NOMO-1 treated with DMSO at 0.1 percent for 48 hours (cell line): ENCODE measurements at regions not wholly inside any gene's neighbourhood (a gene's known extent, or its start where the extent isn't known, plus 50 kb on each side); places are given as distances from the start of the nearest gene placed in this dataset.

Experiments
- DNase-seq: peaks from one replicate; lab custom pipeline; 2025; ENCODE audit not compliant: unreplicated experiment; lab: John Stamatoyannopoulos, UW

DNA sequence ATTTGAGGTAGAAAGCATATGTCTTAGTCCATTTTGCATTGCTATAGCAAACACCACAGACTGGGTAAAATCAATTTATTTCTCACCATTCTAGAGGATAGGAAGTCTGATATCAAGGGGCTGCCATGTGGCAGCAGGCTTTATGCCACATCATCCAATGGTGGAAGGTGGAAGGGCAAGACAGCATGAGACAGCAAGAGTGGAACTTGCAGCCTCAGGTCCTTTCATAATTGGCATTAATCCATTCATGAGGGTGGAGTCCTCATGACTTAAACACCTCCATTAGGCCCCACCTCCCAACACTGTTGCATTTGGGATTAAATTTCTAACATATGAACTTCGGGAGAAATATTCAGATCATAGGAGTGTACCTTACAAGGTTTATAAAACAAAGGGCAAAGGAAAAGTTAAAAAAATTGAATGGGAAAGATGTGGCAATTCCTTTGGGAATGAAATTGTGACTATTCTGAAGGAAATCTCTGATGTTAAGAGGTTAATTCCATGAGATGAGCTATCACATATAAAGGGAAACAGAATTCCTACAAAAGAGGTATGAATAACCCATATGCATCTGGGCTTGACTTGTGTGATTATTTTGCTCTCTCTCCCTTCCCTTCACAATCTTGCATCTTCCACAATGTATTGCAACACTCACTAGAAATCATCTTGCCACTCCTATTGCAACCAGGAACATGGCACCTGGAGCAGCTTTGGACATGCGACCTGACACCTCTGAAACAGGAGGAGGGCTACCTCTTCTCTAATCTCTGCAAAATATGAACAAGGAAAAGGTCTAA, 507.8 kb downstream of the EPHA4 start:
- no peak for DNase-seq

DNA sequence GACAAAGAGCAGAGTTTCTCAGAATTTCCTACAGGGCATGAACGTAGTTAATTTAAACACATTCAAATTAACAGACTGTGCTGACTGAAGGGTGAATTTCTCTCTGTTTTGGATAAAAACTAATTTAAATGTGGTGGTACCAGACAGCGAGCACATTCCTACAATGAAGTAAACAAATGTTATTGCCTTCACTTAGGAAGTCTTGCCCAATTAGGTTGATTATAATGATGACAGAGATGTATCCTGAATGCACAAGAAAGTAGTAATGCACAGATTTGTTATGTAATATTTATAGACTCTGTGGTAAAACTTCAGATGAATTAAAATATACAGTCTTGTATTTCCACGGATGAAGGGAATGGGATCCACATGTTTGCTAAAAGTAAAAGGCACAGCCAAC, 507.2 kb downstream of the EPHA4 start:
- DNase-seq, result no peak

- no peak for DNase-seq
These were observed 504.0 kb downstream of the EPHA4 start for GRCh38 chr2:221068123-221068522.

GRCh38 chr2:221070106-221070505, 502.0 kb downstream of the EPHA4 start:
- DNase-seq, result no peak

DNA sequence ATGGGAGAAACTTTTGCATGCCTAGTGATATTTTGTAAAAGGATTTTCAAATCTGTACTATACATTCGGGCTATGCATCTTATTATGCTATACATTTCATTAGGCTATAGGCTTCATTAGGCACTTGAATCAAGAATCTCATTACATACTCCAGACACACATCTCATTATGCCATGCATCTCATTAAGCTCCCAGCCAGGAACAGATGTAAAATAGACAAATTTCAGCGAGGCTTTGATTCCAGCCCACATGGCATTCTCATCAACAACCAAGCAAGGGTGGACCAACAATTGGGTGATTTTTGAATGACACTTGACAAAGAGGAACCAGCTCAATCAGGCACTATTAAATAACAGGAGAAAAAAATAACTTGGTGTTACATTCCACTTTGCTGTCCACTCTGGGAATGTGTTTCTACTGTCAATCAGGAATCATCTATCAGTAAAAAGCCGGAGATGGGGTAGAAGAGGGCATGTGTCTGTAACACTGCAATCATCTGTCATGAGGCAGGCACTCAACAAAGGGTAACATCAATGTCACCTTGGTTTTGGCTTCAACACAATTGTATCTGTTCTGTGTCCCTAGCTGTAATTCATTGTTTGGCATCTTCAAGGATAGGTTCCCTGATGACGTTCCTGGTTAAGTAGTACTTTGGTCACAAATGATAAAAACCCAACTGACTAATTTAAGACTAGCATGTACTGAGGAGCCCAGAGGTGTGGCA, 498.6 kb downstream of the EPHA4 start:
- DNase-seq, result no peak

GRCh38 chr2:221074238-221074637, 497.9 kb downstream of the EPHA4 start:
- DNase-seq, result no peak

DNA sequence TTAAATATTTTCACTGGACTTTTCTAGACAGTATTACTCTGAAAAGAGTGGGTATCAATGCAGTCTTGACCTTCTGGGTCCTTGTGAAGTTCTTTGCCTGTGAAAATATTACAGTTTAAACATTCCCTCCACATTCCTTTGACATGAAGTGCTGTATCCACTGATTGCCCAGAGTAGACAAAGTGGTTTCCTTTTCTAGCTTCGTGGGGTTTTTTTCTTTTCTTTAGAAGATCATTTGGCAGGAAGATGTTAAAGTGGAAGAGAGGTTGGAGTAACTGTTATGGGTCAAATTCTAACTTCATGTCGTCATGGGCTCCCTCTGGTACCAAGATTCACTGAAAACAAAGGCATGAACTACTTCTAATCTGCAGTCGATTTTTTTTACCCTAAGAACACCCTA, 496.9 kb downstream of the EPHA4 start:
- no peak for DNase-seq

- no peak for DNase-seq
These were observed 494.9 kb downstream of the EPHA4 start for GRCh38 chr2:221077251-221077650.

GRCh38 chr2:221077799-221078198, 494.3 kb downstream of the EPHA4 start:
- no peak for DNase-seq

GRCh38 chr2:221085341-221085900, 486.7 kb downstream of the EPHA4 start:
- no peak for DNase-seq

DNA sequence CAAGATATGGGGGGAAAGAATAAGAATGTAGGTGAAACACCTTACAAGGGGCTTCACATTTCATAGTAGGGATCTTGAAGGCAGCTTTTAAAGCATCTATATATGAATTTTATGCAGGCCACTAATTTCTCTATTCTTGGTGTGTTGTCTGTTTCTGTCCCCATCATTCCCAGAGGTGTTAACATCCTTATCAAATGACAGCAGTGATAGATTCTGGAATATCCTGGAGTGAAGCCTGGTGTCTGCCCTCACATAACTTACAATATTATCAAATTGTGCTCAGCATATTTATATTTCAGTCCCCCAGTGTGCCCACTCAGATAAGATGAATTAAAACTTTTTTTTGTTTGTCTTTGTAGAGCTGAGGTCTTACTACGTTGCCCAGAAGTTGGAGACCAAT, 486.2 kb downstream of the EPHA4 start:
- no peak for DNase-seq

GRCh38 chr2:221087779-221088178, 484.3 kb downstream of the EPHA4 start:
- DNase-seq, result no peak

DNA sequence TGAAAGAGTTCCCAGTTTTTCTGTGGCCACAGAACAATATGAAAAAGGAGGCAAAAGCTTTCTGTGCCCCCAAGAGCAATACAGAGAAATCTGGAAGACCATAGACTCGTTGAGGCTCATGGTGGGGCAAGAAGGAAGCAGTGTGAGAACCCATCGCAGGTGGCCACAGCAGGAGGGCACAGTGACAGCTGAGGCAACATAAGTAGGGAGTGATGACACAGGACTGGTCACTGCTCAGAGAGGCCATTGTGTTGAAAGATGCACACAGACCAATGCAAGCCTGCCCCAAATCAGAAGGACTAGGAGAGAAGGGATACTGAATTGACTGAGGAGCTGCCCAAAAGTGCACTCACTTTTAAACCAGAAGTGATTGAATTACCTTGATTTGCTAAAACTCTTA, 483.6 kb downstream of the EPHA4 start:
- no peak for DNase-seq

DNA sequence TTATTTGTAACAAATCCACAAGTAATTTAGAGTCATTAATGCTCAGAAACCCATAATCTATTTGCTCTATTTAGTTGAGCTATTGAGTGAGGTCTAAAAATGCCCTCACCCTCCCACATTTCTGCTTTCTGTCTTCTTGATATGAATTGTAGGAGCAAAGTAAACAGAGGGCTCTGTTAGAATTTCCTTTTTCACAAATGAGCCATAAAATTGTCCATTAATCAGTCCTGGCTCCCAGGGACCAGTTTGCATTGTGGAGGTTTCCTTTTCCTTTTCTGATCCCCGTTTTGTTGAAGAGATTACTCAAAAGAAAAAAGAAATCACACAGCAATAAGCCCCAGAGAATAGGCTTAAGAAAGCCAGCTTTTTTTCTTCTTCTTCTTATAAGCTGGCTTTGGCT, 476.7 kb downstream of the EPHA4 start:
- DNase-seq, result no peak

DNA sequence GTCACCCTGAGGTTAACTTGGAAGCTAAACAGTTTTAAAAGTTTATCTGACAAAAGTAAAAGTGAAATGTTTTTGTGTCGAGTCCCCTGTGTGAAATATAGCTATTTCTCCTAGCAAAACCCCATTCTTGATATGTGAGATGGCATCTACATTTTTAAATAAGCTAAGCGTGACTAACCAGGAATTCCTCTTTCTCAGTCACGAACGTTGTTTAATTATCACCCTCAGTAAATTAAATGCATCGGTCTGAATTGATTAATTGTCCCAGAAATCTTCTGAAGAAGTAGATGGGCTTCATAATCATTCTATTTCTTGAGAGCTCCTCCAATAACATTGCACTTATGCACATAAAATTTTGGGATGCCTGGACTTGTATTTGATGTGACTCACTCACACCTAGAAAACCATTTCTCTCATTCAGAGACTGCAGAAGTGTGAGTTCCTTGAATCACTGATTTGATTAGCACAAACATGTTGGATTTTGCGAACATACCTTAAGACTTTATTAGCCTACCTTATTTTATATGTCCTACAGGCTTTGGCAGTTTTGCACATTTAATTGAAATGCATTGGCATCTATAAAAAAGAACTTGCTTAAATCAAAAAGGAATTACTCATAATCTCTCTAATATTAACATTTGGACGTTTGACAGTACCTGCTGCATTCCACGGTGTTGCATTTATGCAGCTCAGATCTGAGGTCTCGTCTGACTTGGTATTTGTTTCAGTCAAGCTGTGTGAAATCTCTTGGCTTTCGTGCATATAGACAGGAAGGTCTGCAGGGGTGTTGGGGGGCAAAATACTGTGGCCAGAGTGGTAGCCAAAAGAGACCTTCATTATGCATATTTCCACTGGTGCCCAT, 475.2 kb downstream of the EPHA4 start:
- no peak for DNase-seq

- no peak for DNase-seq
These were observed 474.6 kb downstream of the EPHA4 start for GRCh38 chr2:221097568-221097915.

DNA sequence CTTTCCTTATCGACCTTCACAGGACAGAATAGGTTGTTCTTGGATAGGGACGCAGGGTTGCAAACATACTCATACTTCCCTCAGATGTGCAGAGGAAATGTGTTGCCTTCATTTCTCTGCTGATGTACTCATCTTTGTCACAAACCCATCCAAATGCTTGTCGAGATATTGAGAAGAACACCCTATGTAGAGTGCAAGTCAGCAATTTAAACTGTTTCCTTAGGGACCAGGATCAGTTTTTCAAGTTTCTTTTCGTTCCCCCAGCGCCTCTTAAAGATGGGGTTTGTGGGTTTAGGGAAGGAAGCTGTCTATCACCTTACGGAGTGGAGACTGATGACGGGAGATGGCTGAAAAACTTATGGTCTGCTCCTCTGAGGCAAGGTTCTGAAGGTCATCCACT, 474.2 kb downstream of the EPHA4 start:
- DNase-seq, result no peak

DNA sequence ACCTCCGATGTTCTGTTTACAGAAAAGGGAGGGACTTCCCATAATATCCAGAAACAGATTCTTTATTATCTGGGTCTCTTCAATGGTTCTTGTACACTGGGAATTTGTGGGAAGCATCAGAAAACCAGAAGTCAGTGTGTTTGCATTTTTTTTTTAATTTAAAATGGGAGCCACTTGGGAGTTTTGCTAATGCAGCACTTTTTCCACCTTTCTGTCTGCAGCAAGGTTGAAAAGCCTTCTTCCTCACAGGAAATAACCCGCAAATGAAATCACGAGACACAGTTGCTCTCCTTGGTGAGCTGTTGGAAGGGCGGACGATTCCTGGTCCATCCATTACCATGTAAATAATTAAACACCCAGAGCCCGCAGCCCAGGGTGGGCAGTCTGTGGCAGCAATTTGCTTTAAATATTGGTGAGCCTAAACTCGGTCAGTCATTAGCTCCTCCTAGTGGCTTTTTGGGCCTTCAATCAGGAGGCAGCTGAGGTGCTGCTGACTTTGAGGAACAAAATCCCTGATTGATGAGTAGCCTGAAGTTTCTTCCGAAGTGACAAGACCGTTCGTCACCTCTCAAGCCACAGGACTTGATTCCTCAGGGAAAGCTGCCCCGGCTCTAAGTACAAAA, 471.5 kb downstream of the EPHA4 start:
- DNase-seq, result no peak

GRCh38 chr2:221102896-221103688, 469.0 kb downstream of the EPHA4 start:
- no peak for DNase-seq

- no peak for DNase-seq
These were observed 468.2 kb downstream of the EPHA4 start for GRCh38 chr2:221103930-221104329.
